Glomerular visceral epithelial cell (primary cell): ENCODE measurements at regions not wholly inside any gene's neighbourhood (a gene's known extent, or its start where the extent isn't known, plus 50 kb on each side); places are given as distances from the start of the nearest gene placed in this dataset.
"Not testable (repeated sequence)": the region's sequence is repeated elsewhere in the genome, so short reads cannot be mapped to it uniquely, and the experiment has no call there.

ENCODE experiments used
- DNase-seq: peaks from one replicate; pipeline ENCODE4 v3.0.0-alpha.2; 2016; ENCODE audit errors: extremely low spot score

DNA sequence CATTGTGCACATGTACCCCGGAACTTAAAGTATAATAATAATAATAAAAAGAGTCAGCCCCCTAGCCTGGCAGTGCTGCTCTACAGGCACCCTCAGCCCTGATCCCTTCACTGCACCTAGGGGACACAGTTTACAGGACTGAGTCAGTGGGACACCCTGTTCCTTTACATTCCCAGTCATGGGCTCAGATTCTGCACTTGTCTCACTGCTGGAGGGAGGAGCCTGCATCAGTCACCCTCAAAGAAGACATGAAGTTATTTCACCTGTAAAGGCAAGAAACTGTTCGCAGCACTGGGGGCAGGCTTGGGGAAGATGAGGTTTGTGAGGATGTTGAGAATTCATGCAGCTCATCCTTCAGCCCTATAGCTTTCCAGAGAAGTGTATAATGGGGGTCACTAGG lies 50.7 kb upstream of the VPREB1 start:
- DNase-seq, result no peak

DNA sequence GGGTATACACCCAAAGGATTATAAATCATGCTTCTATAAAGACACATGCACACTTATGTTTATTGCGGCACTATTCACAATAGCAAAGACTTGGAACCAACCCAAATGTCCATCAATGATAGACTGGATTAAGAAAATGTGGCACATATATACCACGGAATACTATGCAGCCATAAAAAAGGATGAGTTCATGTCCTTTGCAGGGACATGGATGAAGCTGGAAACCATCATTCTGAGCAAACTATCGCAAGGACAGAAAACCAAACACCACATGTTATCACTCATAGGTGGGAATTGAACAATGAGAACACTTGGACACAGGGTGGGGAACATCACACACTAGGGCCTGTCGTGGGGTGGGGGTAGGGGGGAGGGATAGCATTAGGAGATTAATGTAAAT lies 51.1 kb upstream of the VPREB1 start:
- DNase-seq, result not testable (repeated sequence)

DNA sequence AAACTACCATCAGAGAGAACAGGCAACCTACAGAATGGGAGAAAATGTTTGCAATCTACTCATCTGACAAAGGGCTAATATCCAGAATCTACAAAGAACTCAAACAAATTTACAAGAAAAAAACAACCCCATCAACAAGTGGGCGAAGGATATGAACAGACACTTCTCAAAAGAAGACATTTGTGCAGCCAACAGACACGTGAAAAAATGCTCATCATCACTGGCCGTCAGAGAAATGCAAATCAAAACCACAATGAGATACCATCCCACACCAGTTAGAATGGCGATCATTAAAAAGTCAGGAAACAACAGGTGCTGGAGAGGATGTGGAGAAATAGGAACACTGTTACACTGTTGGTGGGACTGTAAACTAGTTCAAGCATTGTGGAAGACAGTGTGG lies 51.6 kb upstream of the VPREB1 start:
- not testable (repeated sequence) for DNase-seq

DNA sequence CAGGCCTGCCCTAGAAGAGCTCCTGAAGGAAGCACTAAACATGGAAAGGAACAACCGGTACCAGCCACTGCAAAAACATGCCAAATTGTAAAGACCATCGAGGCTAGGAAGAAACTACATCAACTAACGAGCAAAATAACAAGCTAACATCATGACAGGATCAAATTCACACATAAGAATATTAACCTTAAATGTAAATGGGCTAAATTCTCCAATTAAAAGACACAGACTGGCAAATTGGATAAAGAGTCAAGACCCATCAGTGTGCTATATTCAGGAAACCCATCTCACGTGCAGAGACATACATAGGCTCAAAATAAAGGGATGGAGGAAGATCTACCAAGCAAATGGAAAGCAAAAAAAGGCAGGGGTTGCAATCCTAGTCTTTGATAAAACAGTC lies 54.8 kb upstream of the VPREB1 start:
- DNase-seq, result not testable (repeated sequence)

DNA sequence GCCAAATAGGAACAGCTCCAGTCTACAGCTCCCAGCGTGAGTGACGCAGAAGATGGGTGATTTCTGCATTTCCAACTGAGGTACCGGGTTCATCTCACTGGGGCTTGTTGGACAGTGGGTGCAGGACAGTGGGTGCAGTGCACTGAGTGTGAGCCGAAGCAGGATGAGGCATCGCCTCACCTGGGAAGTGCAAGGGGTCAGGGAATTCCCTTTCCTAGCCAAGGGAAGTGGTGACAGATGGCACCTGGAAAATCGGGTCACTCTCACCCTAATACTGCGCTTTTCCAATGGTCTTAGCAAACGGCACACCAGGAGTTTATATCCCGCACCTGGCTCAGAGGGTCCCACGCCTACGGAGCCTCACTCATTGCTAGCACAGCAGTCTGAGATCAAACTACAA lies 56.7 kb upstream of the VPREB1 start:
- DNase-seq, result not testable (repeated sequence)

DNA sequence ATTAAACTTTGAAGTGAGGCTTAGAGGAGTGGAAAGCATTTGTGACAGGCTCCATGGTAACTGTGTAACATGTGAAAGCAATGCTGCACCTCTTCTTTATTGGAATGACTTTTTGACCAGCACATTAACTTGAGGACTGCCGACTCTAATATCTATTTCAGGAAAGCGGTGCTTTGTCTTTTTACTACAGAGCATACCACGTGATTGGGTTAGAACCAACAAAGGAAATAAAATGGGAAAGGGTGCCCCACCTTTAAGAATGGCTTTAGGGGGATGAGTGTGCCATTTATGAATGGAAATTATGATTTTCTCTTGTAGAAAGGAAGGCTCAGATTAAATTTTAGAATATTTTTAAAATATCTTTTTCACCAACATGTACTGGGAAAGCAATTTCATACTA lies 57.3 kb upstream of the VPREB1 start:
- no peak for DNase-seq

DNA sequence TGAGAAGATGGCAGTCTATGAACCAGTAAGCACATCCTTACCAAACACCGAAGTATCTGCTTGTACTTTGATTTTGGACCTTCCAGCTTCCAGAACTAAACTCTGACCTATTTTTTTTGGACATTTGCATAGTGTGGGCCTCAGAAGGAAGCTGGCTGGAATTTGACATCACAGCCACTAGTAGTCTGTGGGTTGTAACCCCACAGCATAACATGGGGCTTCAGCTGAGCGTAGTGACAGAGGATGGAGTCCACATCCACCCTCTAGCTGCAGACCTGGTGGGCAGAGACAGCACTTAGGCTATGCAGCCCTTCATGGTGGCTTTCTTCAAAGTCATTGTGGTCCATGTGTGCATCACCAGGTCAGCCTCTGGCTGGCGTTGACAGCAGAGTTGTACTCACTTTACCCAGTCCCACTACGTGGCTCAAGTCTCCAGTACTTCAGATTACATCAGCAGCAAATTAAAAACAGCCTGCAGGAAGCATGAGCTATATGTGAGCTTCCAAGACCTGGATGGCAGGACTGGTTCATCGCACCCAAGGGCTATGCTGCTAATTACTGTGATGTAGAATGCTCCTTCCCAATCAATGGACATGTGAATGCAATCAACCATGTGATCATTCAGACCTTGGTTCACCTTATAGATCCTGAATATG lies 58.6 kb upstream of the VPREB1 start:
- no peak for DNase-seq

DNA sequence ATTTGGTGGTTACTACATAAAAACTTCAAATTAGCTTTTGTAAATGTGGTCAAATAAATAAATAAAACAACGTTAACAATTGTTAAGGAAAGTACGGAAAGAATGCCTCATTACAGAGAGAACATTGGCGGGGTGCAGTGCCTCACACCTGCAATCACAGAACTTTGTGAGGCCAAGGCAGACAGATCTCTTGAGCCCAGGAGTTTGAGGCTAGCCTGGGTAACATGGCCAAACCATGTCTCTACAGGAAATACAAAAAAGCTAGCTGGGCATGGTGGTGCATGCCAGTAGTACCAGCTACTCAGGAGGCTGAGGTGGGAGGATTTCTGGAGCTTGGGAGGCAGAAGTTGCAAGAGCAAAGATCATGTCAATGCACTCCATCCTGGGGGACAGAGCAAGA lies 59.4 kb upstream of the VPREB1 start:
- no peak for DNase-seq

DNA sequence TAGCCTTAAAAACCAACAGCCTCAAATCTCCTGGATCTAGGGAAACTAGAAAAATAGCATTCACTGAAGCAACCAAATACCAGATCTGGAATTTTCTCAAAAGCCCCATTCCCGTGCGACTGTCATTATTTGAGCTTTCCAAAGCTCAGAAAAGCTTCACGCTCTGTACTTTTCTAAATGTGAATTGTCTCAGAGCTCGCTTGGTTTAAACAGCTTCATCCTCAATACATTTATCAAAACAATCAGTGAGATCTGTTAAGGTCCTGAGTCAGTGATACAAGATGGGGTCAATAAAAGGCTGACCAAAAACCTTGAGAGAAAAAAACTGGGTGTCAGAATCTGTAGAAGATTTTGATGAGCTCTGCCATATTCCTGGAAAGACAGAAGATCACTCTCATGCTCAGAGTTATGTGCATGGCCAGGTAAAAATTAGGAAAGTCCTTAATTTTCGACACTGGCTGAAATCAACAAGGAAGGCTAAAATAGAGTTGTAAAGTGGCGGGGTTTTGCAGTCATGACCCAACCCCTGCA lies 60.2 kb upstream of the VPREB1 start:
- no peak for DNase-seq

DNA sequence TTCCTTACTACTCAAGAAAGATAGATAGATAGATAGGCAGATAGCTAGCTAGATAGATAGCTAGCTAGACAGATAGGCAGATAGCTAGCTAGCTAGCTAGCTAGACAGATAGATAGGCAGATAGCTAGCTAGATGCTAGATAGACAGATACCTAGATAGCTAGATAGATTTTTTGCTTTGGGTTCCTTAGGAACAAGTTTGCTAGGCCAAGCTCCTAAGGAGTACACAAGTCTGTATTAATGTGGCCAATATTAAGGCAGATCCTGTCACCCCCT lies 61.7 kb upstream of the VPREB1 start:
- DNase-seq, result no peak

DNA sequence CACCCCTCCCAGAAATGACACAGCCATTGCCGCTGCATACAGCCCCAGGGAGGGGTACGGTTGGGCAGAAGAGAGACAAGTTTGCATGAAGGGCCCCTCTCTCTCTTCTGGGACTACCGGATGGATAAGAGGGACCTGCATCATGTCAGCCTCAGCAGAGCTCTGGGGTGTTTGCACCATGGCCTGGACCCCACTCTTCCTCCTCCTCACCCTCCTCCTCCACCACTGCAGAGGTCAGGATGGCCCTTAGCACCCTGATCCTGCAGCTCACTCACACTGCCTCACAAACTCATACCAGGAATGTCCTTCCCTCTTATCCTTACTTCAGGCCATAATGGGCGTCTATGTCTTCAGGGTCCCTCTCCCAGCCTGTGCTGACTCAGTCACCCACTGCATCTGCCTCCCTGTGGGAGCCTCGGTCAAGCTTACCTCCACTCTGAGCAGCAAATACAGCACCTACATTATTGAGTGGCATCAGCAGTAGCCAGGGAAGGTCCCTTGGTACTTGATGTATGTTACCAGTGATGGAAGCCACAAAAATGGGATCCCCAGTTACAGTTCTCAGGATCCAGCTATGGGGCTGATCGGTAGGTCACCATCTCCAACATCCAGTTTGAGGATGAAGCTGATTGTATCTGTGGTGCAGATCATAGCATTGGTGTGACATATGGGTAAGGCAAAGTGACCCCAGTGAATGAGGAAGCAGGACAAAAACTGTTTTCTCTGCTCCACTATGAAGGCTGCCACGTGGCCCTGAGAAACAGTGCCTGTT lies 62.2 kb upstream of the VPREB1 start:
- no peak for DNase-seq

DNA sequence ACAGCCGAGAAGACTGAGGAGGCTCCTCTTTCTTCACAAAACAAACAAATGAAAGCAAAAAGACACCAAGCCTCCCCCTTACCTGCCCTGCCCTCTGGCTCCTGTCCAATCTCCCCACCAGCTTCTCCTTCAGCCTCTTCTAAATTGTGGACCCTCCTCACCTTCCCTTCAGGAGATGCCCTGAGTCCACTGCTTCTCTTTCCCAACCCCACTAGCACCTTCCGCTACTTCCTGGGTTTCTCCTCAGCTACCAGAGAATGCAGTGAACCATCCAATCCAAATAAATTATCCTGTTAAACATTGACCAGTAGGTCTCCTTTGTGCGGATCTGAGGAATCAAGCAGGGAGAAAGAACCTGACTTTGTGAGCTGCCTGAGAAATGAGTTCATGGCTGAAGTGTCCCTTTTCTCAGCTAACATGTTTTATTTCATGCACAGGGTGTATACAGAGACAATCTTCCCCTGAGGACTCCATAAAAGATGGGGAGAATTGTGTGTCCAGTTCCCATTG lies 63.2 kb upstream of the VPREB1 start:
- DNase-seq, result peak; percentile 74

DNA sequence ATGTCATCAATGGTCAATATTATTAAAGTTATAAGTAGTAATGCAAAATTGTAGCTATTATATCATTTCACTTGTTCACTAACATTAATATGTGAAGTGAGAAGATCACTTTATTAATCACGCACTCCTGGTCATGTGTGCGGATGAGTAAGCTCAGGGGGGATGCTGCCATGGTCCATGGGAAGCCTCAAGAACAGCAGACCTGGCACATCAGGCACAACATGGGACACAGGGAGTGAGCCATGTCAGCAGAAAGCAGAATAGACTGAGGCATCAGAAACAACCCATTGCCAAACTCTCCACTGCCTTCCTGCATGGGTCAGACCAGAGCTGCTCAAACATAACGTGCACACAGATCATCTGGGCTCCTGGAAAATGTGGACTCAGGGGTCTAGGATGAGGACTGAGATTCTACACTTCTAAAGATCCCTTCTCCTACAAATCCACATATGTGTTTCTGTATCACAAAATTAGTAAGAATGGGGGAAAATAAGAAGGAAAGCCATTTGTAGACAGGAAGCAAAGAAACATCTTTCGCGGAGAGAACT lies 63.8 kb upstream of the VPREB1 start:
- DNase-seq, result peak; percentile 43

DNA sequence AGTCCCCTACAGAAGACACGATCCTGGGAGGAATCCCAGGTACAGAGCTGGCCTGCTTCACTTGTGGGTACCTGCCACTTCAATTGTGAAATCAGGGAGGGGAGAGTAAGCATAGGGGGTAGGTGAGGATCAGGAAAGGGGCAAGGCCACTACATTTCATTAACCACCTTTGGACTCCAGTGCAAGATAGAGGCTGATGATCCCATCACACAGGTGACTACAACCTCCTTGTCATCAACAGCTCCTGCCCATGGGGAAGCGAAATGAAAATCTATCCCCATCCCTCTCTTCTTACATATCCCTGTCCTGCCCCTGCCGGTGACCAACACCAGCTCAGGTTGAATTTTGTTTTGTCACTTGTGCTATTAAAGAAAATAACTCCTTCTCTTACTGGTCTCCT lies 64.7 kb upstream of the VPREB1 start:
- no peak for DNase-seq

DNA sequence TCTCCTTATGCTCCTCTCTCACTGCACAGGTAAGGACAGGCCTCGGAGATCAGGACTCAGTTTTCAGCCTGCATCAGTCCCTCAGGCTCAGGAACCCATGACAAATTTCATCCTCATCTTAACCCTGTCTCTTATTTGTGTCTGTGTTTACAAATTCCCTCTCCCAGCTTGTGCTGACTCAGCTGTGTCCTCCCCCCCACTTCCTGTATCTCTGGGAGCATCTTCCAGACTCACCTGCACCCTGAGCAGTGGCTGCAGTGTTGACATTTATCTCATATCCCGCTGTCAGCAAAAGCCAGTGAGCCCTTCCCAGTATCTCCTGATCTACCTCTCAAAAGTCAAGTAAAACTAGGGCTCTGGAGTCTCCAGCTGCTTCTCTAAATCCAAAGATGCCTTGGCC lies 65.6 kb upstream of the VPREB1 start:
- DNase-seq, result no peak

DNA sequence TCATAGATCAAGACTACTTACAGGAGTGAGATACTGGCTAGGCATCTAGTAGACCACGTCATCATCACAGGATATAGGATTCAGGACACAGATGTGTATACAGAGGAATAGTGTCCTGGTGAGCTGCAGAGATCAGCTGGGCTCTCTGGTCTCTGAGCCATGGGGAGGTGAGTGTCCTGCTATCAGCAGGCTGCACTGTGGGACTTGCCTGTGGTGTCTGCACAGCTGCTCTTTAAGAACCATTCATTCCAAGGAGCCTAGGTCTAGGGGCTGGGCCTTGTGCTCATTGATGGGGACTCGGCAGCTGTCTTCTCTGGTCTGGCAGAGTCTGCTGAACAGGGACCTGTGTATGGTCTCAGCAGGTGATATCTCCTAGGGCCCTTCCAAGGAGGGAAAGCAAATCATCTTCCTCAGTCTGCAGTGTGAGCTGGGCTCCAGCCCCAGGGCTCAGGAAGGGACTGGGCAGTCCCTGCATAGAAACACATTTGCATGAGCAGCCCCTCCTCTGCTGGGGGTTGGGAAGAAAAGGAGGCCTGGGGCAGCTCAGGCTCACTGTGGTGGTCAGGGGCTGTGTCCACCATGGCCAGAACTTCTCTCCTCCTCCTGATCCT lies 66.1 kb upstream of the VPREB1 start:
- no peak for DNase-seq

DNA sequence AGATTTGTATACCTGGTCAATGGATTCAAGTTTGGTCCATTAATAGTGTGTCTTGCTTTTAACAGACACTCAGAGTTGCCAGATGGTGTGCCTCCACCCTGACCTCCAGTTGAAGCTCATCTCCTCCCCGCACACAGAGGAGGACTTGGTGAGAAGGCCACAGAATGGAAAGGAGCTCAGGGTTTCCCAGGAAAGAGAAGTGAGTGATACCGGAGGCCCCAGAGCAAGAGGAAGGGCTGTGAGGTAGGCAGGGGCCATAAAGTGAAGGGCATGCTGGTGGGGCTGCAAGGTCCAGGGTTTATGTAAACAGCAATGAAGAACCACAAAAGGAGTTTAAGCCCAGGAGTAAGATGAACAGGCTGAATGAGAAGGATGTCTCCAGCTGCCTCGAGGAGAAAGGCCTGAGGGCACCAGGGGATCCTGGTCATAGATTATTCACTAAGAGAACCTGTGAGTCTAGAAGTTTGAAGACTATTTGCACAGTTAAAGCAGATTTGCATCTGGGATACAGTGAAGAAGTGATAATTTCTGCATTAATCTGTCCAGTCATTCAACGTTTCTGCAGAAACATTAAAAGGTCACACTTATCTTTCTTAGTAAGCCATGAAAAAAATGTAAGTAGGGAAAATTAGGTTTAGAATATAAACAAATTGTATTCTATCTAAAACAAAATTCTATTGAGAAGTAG lies 67.5 kb upstream of the VPREB1 start:
- DNase-seq, result no peak

DNA sequence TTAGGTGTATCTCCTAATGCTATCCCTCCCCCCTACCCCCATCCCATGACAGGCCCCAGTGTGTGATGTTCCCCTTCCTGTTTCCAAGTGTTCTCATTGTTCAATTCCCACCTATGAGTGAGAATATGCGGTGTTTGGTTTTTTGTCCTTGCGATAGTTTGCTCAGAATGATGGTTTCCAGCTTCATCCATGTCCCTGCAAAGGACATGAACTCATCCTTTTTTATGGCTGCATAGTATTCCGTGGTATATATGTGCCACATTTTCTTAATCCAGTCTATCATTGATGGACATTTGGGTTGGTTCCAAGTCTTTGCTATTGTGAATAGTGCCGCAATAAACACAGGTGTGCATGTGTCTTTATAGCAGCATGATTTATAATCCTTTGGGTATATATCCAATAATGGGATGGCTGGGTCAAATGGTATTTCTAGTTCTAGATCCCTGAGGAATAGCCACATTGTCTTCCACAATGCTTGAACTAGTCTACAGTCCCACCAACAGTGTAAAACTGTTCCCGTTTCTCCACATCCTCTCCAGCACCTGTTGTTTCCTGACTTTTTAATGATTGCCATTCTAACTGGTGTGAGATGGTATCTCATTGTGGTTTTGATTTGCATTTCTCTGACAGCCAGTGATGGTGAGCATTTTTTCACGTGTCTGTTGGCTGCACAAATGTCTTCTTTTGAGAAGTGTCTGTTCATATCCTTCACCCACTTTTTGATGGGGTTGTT lies 71.5 kb upstream of the VPREB1 start:
- not testable (repeated sequence) for DNase-seq

DNA sequence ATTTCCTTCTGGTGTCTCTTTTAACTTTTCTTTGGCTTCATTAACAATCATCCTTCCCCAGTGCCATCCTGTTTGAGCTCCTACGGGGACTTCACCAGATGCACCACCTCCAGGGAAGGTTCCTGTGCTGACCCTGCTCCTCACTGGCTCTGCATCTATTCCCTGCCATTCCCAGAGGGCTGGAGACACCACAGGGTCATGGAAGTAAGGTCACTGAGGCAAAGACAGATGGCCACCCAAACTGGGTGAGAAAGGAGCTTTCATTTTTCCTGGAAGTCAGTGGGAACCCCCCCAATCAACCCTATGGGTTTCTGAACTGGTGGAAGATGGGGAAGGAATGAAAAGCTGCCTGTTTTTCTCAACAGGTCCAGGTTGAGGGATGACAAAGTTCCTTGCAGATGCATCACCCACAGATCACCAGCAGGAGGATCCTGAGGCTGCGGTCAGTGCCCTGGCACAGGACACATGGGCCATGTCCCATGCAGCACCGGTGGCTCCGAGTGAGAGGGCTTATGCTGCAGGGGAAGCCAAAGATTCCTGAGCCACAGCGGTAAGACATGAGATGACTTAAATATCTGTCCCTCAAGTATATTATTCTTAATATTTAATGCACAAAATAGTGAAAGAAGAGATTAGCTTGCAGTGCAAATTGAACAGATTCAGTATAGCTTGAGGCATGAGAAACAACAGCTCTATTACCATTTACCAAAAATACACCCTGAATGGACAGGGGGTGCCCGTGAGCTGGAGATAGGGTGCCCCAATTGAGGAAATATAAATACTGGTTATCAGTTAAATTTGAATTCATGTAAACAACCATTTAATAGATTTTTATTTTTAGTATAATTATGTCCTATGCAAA lies 73.0 kb upstream of the VPREB1 start:
- peak; percentile 48 for DNase-seq

DNA sequence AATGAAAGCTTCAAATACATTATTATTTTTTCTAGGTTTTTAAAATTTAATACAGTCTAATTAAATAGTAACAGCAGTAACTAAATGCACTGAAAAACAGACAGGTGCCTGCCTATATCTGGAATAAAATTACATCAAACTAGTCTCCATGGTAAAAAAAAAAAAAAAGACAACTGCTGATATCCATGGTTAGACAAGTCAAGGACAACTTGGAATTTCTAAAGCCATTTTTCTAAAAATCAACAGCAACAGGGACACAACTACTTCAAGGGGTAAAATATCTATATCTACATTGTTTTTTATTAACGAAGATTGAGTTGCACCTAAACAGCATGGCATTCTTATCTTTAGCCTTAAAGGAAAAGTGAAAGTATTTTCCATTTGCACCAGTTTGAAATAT lies 74.7 kb upstream of the VPREB1 start:
- DNase-seq, result no peak
